Esophagus muscularis mucosa (tissue), 4 donors: ENCODE measurements at regions not wholly inside any gene's neighbourhood (a gene's known extent, or its start where the extent isn't known, plus 50 kb on each side); places are given as distances from the start of the nearest gene placed in this dataset.

ENCODE experiments used
- EP300 ChIP-seq: sonication (generic); formaldehyde crosslinking; IDR thresholded peaks from one replicate; pipeline ENCODE4 v1.6.1; 2017; ENCODE audit warnings: antibody characterized with exemption
- POLR2A ChIP-seq: fragments of 450-650 bp; IDR thresholded peaks from one replicate; pipeline ENCODE4 v1.6.1; 2017; ENCODE audit warnings: antibody characterized with exemption, moderate library complexity, mild to moderate bottlenecking, low read depth
- POLR2AphosphoS5 ChIP-seq, 2 donors: sonication (generic); formaldehyde crosslinking; IDR thresholded peaks; one replicate each; pipeline ENCODE4 v1.6.1; 2017; ENCODE audit warnings: antibody characterized with exemption in 2 of 2
- TF ChIP-seq, protein P1 (sequence below), 3 experiments: fragments of 200-600 bp in 2 of 3; fragments of 450-650 bp in 1 of 3; sonication (generic) in 2 of 3; IDR thresholded peaks; one replicate each; pipeline ENCODE4 v1.5.1; 2017 to 2019; ENCODE audit warnings: antibody characterized with exemption in 3 of 3, mild to moderate bottlenecking in 2 of 3, moderate library complexity in 1 of 3

- no peak for TF ChIP-seq EP300
- TF ChIP-seq POLR2A: no peak
- TF ChIP-seq, protein P1, sequence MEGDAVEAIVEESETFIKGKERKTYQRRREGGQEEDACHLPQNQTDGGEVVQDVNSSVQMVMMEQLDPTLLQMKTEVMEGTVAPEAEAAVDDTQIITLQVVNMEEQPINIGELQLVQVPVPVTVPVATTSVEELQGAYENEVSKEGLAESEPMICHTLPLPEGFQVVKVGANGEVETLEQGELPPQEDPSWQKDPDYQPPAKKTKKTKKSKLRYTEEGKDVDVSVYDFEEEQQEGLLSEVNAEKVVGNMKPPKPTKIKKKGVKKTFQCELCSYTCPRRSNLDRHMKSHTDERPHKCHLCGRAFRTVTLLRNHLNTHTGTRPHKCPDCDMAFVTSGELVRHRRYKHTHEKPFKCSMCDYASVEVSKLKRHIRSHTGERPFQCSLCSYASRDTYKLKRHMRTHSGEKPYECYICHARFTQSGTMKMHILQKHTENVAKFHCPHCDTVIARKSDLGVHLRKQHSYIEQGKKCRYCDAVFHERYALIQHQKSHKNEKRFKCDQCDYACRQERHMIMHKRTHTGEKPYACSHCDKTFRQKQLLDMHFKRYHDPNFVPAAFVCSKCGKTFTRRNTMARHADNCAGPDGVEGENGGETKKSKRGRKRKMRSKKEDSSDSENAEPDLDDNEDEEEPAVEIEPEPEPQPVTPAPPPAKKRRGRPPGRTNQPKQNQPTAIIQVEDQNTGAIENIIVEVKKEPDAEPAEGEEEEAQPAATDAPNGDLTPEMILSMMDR (IDR thresholded peaks at IDR 0.05): no peak
- TF ChIP-seq POLR2AphosphoS5 (IDR thresholded peaks at IDR 0.05): no peak
Measured at GRCh38 chr2:147181351-147182029, 663.3 kb upstream of the ACVR2A start.
